Panc1 (cell line): ENCODE measurements at regions not wholly inside any gene's neighbourhood (a gene's known extent, or its start where the extent isn't known, plus 50 kb on each side); places are given as distances from the start of the nearest gene placed in this dataset.

Experiments used
- ATAC-seq: fragments of 200-7000 bp; cut with Tn5 transposase; 2 replicates; pipeline ENCODE4 v1.9.1; 2020; ENCODE audit warnings: mild to moderate bottlenecking, moderate library complexity
- BruUV-seq: library from RNA; stranded (reverse); fragments of 400-500 nt; replicated peaks from 2 replicates; lab custom pipeline; 2021; lab: Mats Ljungman, UMichigan
- CTCF ChIA-PET: fragments of 300-600 bp; sonication (Branson Sonifier 250); formaldehyde crosslinking; loops from one replicate; lab custom pipeline; 2022; ENCODE audit warnings: antibody characterized with exemption; lab: Charles Lee
- POLR2A ChIA-PET: fragments of 300-600 bp; sonication (Branson Sonifier 250); formaldehyde crosslinking; loops from one replicate; lab custom pipeline; 2022; ENCODE audit warnings: antibody characterized with exemption; lab: Charles Lee
- DNase-seq: peaks from one replicate; pipeline ENCODE4 v3.0.0-alpha.2; 2010; ENCODE audit warnings: low read depth, low spot score
- H3K27ac ChIP-seq: 2 replicates; pipeline ENCODE4 v1.5.1; 2011; ENCODE audit warnings: mild to moderate bottlenecking, low read length, inconsistent platforms
- H3K27me3 ChIP-seq: fragments of 200-500 bp; sonication (Bioruptor generic); 2 replicates; pipeline ENCODE4 v1.6.0; 2014; ENCODE audit warnings: low read length, inconsistent platforms; ENCODE audit not compliant: control insufficient read depth, insufficient read depth
- H3K36me3 ChIP-seq: fragments of 200-500 bp; sonication (Bioruptor generic); 2 replicates; pipeline ENCODE4 v1.5.1; 2014; ENCODE audit warnings: inconsistent platforms, mild to moderate bottlenecking, low read length, moderate library complexity; ENCODE audit not compliant: control insufficient read depth, insufficient read depth
- H3K4me1 ChIP-seq: 2 replicates; pipeline ENCODE4 v1.5.1; 2011; ENCODE audit warnings: inconsistent platforms, mild to moderate bottlenecking, low read length, moderate library complexity; ENCODE audit not compliant: control insufficient read depth, insufficient read depth
- H3K4me3 ChIP-seq, 2 experiments: 2 replicates each; pipeline ENCODE4 v1.5.1; 2011 to 2012; ENCODE audit warnings: low read depth in 2 of 2, low read length in 2 of 2, mild to moderate bottlenecking in 2 of 2, inconsistent platforms in 1 of 2, moderate library complexity in 1 of 2
- H3K9me3 ChIP-seq: fragments of 200-500 bp; sonication (Bioruptor generic); 2 replicates; pipeline ENCODE4 v1.5.1; 2014; ENCODE audit warnings: low read depth, mild to moderate bottlenecking, inconsistent platforms, low read length, moderate library complexity; ENCODE audit not compliant: control insufficient read depth, insufficient read depth
- POLR2AphosphoS5 ChIP-seq: IDR thresholded peaks from 2 replicates; pipeline ENCODE4 v1.6.1; 2012; ENCODE audit warnings: mild to moderate bottlenecking, low read depth, low read length, moderate library complexity
- SIN3A ChIP-seq: IDR thresholded peaks from 2 replicates; pipeline ENCODE4 v1.6.1; 2012; ENCODE audit warnings: low read depth, mild to moderate bottlenecking, low read length, moderate library complexity, borderline replicate concordance; ENCODE audit not compliant: insufficient read depth
- TCF7L2 ChIP-seq: IDR thresholded peaks from 2 replicates; pipeline ENCODE4 v1.6.1; 2011; ENCODE audit warnings: mild to moderate bottlenecking, low read depth, low read length, inconsistent platforms
- in situ Hi-C: cut with HindIII; loops from 2 replicates; pipeline ENCODE4 v1.10.0; 2016; ENCODE audit warnings: low sequenced_read_pairs, low pct_unique_long_range_greater_than_20kb
- intact Hi-C: fragments of 100-400 bp; cut with micrococcal nuclease; formaldehyde crosslinking; loops from one replicate; pipeline ENCODE4 v1.10.0; 2022; ENCODE audit not compliant: unreplicated experiment
- TF ChIP-seq, protein P1 (sequence below): fragments of 450-650 bp; IDR thresholded peaks from 2 replicates; pipeline ENCODE4 v1.5.1; 2017; ENCODE audit warnings: mild to moderate bottlenecking
- TF ChIP-seq, protein P2 (sequence below), 2 experiments: IDR thresholded peaks; 2 replicates each; pipeline ENCODE4 v1.6.1; 2011 to 2012; ENCODE audit warnings: low read depth in 2 of 2, control low read depth in 1 of 2, low read length in 1 of 2, mild to moderate bottlenecking in 1 of 2, moderate library complexity in 1 of 2; ENCODE audit not compliant: insufficient read depth in 1 of 2

DNA sequence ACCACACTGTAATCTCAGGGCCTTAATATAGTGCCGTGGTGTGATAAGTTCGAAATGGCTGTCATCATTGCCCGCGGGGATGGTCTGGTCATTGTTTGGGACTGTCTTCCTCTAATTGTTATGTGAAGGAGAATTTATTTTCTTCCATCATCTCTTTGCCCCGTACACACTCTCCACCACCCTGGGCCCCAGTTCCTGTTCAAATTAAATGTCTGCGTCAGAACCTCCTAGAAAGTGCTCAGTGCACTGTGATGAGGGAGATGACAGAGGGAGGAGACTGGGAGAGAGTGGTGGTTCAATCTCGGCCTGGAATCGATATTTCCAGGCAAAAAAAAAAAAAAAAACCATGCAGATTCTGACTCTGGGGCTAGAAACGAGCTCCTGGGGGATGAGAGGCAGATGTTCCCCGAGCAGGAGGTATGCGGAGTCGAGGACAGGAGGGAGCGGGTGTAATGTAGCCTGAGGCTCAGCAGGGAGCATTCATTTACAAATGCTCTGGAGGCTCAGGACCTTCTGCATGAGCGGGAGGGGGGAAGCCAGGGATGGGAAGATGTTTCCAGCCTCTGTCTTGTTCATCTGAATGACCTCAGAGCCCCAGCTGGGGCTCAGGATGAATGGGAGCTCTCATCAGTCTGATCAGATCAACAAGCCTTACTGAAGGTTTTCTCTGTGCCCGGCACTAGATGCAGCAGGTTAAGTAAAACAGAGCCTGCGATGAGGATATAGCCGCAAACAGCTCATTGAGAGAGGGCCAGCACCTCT lies 219.5 kb downstream of the TBX5 start:
- Histone ChIP-seq H3K4me3 (no peak overlapping the region), H3K27me3 (peaks cover 7% of the 10 kb centered on the region), H3K27ac (no peak overlapping the region), H3K36me3 (no peaks in the 10 kb centered on the region), H3K9me3 (no peaks in the 10 kb centered on the region), H3K4me1 (no peaks in the 10 kb centered on the region)
- ATAC-seq (no peak), DNase-seq (no peak)
- TF ChIP-seq, protein P1, sequence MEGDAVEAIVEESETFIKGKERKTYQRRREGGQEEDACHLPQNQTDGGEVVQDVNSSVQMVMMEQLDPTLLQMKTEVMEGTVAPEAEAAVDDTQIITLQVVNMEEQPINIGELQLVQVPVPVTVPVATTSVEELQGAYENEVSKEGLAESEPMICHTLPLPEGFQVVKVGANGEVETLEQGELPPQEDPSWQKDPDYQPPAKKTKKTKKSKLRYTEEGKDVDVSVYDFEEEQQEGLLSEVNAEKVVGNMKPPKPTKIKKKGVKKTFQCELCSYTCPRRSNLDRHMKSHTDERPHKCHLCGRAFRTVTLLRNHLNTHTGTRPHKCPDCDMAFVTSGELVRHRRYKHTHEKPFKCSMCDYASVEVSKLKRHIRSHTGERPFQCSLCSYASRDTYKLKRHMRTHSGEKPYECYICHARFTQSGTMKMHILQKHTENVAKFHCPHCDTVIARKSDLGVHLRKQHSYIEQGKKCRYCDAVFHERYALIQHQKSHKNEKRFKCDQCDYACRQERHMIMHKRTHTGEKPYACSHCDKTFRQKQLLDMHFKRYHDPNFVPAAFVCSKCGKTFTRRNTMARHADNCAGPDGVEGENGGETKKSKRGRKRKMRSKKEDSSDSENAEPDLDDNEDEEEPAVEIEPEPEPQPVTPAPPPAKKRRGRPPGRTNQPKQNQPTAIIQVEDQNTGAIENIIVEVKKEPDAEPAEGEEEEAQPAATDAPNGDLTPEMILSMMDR: no peak
- TF ChIP-seq SIN3A (no peak), POLR2AphosphoS5 (no peak), TCF7L2 (no peak)
- TF ChIP-seq, protein P2, sequence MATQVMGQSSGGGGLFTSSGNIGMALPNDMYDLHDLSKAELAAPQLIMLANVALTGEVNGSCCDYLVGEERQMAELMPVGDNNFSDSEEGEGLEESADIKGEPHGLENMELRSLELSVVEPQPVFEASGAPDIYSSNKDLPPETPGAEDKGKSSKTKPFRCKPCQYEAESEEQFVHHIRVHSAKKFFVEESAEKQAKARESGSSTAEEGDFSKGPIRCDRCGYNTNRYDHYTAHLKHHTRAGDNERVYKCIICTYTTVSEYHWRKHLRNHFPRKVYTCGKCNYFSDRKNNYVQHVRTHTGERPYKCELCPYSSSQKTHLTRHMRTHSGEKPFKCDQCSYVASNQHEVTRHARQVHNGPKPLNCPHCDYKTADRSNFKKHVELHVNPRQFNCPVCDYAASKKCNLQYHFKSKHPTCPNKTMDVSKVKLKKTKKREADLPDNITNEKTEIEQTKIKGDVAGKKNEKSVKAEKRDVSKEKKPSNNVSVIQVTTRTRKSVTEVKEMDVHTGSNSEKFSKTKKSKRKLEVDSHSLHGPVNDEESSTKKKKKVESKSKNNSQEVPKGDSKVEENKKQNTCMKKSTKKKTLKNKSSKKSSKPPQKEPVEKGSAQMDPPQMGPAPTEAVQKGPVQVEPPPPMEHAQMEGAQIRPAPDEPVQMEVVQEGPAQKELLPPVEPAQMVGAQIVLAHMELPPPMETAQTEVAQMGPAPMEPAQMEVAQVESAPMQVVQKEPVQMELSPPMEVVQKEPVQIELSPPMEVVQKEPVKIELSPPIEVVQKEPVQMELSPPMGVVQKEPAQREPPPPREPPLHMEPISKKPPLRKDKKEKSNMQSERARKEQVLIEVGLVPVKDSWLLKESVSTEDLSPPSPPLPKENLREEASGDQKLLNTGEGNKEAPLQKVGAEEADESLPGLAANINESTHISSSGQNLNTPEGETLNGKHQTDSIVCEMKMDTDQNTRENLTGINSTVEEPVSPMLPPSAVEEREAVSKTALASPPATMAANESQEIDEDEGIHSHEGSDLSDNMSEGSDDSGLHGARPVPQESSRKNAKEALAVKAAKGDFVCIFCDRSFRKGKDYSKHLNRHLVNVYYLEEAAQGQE (IDR thresholded peaks at IDR 0.05; ENCODE audit: insufficient read depth in 1 of 2, low read depth in 2 of 2, low read length in 1 of 2): no peak
- POLR2A ChIA-PET: no interaction called here
- no TSS peak for BruUV-seq
- in situ Hi-C loops: no loop called here
- intact Hi-C loops: no loop called here
- CTCF ChIA-PET: interaction anchor here (0.6 kb wide), 2 partner anchors 206 to 492 kb away, joined by 3 to 4 read pairs; no protein-coding TSS in a partner anchor

DNA sequence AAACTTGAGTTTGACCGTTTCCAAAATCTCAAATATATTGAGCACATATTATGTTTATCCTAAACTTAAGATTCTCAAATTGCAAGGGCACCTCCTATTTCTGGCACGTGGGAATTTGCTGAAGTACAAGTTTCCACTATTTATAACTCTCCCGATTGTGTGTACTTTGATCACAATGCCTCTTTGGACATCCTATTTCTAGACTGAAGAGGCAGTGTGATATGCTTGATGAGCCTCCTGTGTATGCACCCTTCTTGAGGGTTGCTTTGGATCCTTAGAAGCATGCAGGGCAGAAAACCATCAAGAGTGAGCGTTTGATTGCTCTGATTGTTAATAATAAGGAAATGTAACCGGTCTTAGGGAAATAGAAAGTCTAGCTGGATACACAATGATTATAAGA lies 218.9 kb upstream of the RBM19 start:
- Histone ChIP-seq H3K27ac (no peak overlapping the region), H3K36me3 (no peaks in the 10 kb centered on the region), H3K4me3 (no peak overlapping the region), H3K9me3 (no peaks in the 10 kb centered on the region), H3K4me1 (no peaks in the 10 kb centered on the region), H3K27me3 (peaks cover 7% of the 10 kb centered on the region)
- ATAC-seq (no peak), DNase-seq (no peak)
- in situ Hi-C loops (no loop called here), intact Hi-C loops (no loop called here)
- no TSS peak for BruUV-seq
- ChIA-PET CTCF (no interaction called here), POLR2A (no interaction called here)
- TF ChIP-seq POLR2AphosphoS5: no peak

DNA sequence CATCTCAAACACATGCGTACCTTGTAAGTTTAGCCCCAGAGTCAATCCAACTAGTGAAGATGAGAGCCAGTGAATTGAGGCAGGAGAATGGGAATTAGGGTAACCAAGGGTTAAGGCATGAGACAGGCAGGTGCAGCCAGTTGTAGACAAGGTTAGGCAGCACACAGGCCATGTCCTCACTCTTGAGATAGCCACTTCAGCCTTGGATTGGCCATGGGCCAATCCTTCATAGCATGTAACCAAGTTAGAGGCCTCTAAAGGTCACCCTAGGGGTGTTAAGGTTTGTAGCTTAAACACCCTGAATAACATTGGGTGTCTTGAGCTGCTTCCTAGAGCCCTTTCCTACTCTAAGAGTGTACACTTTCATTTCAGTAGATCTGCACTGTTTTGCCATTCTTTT lies 208.2 kb upstream of the RBM19 start:
- no peak for DNase-seq
- no peak for ATAC-seq
- no TSS peak for BruUV-seq
- CTCF ChIA-PET: no interaction called here
- no peak overlapping the region for H3K27ac ChIP-seq
- H3K36me3 ChIP-seq: no peaks in the 10 kb centered on the region
- no peaks in the 10 kb centered on the region for H3K9me3 ChIP-seq
- H3K4me1 ChIP-seq: no peaks in the 10 kb centered on the region
- no peak overlapping the region for H3K4me3 ChIP-seq
- intact Hi-C loops (no loop called here), in situ Hi-C loops (no loop called here)
- TF ChIP-seq TCF7L2 (no peak), POLR2AphosphoS5 (no peak), SIN3A (no peak)
- TF ChIP-seq, protein P2 (IDR thresholded peaks at IDR 0.05; ENCODE audit: insufficient read depth in 1 of 2, low read depth in 2 of 2, low read length in 1 of 2): no peak
- TF ChIP-seq, protein P1: no peak
- H3K27me3 ChIP-seq: peaks cover 8% of the 10 kb centered on the region
- POLR2A ChIA-PET: interaction anchor here (0.5 kb wide), 1 partner anchor 376 kb away, joined by 3 read pairs; no protein-coding TSS in a partner anchor
